GM18517 (cell line): ENCODE measurements at regions not wholly inside any gene's neighbourhood (a gene's known extent, or its start where the extent isn't known, plus 50 kb on each side); places are given as distances from the start of the nearest gene placed in this dataset.
"Not testable (repeated sequence)": the region's sequence is repeated elsewhere in the genome, so short reads cannot be mapped to it uniquely, and the experiment has no call there.

Experiments
- ATAC-seq: cut with Tn5 transposase; IDR thresholded peaks from one replicate; pipeline ENCODE4 v1.9.1; 2021; ENCODE audit warnings: mild to moderate bottlenecking, moderate library complexity; ENCODE audit not compliant: unreplicated experiment

DNA sequence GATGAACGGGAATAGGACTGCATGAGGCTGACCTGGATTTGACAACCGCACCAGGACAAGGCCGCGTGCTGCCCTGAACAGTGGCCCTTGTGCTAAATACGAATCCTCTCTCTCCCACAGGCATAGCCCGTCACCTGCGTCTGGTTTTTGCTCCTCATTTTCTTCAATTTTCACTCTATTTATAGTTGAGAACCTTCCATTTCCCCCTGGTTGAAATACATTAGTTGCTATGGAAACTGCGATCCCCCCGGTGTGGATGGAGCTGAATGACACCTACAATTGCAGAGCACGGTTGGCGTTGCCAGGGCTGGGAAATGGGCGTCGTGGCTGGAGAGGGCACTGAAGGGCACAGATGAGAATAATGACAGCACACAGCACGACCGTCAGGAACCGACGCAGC is 158.6 kb upstream of the PITRM1 start:
- ATAC-seq = no peak

DNA sequence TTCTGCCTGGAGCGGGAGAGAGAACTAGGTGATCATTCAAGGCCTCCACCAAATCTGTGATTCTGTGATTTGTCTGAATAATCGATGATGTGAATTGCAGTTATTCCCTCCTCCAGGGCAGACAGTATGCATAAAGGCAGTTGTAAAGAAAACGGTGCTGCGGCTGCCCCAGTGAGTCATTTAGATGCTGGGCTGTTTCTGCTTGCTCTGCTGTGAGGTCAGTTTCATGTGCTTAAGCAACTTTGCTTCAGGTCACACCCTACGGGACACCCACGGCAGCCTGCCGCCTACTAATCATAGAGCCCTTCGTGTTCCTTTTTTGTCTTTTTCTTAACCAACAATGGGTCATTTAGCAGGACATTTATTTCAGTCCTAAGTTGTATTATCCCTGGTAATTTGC is 158.1 kb upstream of the PITRM1 start:
- ATAC-seq = no peak

DNA sequence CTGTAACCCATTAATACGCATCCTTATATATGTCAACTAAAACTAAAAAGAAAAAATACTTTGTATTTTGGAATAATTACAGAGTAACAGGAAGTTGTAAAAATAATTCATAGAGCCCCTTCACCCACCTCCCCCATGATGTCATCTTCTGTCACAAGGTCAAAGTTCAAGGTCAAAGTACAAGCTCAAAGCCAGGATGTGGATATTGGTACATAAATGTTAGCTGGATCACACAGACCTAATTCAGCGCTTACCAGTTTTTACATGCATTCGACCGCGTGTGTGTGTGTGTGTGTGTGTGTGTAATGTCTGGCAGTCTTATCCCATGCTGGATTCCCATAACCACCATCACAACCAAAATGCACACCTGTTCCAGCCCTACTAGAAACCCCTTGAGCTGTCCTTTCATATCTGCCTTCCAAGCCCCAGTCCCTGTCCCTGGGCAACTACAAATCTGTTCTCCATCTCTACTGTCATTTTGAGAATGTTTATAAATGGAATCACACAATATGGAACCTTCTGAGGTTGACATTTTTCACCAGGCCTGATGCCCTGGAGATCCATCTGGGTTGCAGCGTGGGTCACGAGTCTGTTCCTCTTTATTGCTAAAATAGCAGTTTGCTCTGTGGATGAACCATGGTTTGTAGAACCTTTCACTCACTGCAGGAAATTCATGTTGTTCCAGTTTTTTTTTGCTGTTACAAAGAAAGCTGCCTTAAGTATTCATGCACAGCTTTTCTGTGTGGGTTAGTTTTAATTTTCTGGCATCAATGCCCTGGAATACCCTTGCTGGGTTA is 153.6 kb upstream of the PITRM1 start:
- no peak for ATAC-seq

DNA sequence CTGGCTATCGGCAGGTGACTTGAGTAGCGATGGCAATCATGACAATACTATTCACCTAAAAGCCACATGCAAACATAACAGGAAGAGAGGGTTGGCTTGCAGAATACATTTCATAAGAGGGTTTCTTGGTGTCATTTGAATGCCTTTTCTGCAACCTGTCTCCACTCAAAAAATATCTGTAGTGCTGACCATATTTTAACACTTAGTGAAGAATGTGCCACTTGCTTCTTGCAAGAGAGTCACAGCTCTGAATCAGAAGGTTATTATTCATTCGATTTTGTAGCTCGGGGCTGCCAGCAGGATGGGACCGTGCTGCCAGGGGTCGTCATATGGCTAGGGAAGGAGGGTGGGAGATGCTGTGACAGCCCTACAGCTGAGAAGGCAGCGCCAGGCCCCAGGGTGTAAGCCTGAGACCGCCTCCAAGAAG is 152.0 kb upstream of the PITRM1 start:
- ATAC-seq = no peak

DNA sequence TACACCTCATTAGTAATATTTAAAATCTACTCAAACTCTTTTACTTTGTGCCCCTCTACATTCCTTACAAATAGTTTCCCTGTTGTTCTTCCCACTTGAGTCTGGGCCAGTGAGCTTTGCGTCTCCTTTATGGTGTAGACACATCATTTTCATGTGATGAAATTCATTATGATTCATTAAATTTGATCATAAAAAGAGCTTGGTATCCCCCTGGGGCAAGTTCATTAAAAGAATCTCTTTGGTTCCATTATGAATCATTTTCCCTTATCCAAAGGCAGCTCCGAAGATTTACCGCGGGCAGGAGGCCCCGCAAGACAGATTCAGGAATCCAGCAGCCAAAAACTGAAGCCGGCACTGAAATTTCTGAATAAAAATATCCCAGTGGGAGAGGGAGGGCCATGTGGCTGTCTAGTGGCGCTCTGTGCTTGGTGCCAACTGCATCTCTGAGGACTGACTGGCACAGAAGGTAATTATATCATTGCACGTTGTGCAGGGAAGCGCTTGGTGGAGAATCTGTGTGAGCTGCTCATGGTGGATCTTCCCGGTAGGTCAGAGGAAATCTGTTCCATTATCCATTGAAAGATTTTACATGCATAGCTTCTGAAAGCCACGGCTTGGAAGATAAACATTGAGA is 151.4 kb upstream of the PITRM1 start:
- no peak for ATAC-seq

DNA sequence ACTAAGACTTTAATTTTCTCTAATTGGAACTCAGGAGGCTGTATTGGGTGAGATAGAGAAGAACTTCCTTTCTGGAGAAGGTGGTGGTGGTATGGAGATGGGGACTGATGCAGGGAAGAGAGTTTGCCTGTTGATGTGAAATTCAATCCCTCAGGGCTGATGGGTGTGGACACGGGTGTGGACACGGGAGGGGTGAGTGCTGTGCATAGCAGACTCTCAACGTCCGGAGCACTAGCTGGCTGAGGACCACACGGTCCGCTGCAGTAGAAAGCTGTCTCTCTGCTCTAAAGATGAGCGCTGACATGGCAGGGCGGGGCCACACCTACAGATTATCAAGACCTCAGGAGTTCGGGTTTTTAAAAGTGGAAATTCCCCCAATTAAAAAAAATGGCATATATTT is 148.5 kb upstream of the PITRM1 start:
- no peak for ATAC-seq

DNA sequence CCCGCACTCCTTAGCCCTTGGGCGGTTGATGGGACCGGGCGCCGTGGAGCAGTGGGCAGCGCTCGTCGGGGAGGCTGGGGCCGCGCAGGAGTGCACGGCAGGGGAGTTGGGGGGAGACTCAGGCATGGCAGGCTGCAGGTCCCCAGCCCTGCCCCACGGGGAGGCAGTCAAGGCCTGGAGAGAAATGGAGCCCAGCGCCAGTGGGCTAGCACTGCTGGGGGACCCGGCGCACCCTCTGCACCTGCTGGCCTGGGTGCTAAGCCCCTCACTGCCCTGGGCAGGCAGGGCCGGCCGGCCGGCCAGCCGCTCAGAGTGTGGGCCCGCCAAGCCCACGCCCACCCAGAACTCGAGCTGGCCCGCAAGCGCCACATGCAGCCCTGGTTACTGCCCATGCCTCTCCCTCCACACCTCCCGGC is 147.2 kb upstream of the PITRM1 start:
- ATAC-seq = no peak

DNA sequence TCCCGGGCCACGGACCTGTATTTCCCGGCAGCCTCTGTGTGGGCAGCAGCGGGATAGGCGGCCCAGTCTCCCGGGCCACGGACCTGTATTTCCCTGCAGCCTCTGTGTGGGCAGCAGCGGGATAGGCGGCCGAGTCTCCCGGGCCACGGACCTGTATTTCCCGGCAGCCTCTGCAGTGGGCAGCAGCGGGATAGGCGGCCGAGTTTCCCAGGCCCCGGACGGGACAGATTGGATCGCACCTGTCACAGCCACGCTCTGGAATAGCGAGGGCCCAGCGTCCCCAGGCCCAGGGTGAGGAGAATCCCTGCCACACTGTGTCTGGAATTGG is 145.9 kb upstream of the PITRM1 start:
- ATAC-seq = not testable (repeated sequence)

DNA sequence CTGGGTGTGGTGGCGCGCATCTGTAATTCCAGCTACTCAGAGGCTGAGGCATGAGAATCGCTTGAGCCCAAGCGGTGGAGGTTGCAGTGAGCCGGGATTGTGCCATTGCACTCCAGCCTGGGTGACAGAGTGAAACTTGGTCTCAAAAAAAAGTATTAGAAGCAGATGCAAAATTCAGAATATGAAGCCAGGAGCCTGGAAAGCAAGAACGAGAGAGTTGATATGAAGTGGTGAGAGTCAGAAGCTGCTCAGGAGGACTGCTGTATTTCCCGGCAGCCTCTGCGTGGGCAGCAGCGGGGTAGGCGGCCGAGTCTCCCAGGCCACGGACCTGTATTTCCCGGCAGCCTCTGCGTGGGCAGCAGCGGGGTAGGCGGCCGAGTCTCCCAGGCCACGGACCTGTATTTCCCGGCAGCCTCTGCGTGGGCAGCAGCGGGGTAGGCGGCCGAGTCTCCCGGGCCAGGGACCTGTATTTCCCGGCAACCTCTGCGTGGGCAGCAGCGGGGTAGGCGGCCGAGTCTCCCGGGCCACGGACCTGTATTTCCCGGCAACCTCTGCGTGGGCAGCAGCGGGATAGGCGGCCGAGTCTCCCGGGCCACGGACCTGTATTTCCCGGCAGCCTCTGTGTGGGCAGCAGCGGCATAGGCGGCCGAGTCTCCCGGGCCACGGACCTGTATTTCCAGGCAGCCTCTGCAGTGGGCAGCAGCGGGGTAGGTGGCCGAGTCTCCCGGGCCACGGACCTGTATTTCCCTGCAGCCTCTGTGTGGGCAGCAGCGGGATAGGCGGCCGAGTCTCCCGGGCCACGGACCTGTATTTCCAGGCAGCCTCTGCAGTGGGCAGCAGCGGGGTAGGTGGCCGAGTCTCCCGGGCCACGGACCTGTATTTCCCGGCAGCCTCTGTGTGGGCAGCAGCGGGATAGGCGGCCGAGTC is 145.2 kb upstream of the PITRM1 start:
- ATAC-seq = not testable (repeated sequence)

DNA sequence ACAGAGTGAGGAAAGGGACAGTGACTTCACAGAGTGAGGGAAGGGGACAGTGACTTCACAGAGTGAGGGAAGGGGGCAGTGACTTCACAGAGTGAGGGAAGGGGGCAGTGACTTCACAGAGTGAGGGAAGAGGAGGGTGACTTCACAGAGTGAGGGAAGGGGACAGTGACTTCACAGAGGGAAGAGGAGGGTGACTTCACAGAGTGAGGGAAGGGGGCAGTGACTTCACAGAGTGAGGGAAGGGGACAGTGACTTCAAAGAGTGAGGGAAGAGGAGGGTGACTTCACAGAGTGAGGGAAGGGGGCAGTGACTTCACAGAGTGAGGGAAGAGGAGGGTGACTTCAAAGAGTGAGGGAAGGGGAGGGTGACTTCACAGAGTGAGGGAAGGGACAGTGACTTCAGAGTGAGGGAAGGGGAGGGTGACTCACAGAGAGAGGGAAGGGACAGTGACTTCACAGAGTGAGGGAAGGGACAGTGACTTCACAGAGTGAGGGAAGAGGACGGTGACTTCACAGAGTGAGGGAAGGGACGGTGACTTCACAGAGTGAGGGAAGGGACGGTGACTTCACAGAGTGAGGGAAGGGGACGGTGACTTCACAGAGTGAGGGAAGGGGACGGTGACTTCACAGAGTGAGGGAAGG is 142.0 kb upstream of the PITRM1 start:
- ATAC-seq = not testable (repeated sequence)

DNA sequence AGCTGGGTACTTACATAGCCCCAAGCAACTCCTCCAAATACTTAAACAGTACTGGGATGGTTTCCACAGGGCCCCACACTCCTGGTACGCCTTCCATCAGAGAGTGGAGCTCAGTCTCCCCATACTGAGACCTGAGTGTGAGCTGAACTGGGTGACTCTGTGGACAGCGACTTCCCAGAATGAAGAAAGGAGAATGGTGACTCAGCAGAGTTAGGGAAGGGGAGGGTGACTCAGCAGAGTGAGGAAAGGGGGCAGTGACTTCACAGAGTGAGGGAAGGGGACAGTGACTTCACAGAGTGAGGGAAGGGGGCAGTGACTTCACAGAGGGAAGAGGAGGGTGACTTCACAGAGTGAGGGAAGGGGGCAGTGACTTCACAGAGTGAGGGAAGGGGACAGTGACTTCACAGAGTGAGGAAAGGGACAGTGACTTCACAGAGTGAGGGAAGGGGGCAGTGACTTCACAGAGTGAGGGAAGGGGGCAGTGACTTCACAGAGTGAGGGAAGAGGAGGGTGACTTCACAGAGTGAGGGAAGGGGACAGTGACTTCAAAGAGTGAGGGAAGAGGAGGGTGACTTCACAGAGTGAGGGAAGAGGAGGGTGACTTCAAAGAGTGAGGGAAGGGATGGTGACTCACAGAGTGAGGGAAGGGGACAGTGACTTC is 141.3 kb upstream of the PITRM1 start:
- ATAC-seq = not testable (repeated sequence)

DNA sequence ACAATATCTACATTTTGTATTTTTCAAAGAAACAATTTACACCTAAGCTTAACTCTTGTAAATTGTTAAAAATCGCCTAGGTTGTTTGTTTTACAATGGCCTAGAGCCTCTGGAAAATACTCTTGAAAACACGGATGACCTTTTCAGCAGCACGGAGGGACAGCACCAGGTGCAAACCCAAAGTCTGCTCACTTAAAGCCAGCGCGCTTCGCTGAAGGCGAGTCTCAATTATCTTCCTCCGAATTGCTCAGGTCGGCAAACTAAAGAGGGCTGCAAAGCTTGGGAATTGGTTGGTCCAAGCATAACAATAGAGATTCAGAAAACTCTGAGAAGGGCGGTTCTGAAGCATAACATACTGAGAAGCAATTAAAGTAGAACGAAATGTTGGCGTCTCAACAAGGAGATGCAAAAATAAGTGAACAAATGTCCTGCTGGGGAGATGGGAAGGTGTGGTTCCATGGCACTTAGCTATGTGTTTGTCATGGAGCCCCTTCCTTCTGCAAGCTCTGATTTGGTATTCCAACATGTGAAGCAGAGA is 139.9 kb upstream of the PITRM1 start:
- no peak for ATAC-seq

DNA sequence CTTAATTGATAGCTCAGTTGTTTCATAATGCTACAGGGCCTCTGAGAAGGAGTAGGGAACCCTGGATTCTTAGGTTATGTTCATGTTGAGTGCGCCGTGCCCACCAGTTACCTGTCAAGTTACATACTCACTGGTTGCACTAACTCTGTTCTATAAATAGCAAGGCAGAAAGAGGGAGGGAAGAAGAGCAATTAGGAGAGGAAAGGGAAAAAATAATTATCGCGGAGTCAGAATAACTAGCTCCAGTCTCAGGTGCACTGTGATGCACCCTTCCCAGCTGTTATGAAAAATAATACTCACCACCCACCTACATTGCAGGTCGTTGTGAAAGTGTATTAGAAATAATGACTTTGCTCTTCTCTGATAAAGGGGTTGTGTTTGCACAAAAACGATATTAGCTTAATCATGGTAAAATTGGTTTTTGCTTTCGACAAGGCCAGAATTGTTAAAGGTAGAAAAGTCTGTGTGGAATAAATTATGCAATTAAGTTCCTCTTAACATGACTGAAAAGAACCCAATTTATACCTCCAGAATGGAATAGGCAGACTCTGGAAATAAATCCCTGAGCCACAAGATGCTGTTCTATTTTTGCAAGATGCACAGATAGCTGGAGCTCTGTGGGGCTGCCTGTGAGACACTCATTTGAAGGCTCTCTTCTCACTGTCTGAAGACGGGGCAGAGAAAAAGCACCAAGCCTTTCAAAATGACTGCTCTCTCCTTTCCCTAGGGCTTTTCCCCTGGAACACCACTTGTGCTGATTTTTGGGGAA is 137.6 kb upstream of the PITRM1 start:
- ATAC-seq = no peak

DNA sequence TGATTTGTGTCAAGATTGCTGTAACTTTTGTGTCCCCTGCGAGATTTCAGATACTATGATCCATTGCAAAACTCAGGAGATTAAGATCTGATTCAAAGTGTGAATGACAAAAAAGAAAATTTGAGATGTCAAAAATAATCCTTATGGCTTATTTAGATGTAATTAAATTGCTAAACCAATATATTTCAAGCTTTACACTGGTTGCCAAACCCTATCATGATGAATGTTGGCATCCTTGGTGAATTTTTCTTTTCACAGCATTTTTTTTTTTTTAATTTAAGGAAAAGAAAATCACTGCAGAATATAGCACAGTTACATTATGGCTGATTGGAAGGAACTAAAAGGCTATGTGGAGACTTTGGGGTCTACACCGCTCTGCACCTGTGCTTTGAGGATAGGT is 133.5 kb upstream of the PITRM1 start:
- no peak for ATAC-seq

DNA sequence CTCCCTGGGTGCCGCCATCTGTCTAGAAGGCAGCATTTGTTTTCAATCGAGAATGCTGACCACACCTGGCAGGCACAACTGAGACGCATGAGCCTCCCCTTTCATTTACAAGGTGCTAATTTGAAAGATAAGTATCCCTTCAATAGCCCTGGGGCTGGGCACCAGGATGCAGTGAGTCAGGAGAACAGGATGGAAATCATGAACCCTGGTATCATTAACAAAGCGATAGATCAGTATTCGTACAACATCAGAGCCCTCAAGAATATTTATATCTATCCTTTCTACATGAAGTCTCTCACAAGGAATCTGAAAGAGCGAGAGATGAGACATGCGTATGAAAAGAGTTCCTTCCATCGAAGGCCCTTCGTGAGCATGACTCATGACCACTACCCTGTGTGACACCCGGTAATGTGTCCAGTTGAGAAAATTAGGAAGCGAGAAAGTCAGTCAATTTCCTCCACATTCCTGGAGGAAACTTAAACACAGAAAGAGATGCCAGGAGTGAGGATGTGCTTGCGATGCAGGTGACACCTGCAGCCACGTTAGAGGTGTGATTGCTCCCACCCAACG is 123.1 kb upstream of the PITRM1 start:
- ATAC-seq = no peak

DNA sequence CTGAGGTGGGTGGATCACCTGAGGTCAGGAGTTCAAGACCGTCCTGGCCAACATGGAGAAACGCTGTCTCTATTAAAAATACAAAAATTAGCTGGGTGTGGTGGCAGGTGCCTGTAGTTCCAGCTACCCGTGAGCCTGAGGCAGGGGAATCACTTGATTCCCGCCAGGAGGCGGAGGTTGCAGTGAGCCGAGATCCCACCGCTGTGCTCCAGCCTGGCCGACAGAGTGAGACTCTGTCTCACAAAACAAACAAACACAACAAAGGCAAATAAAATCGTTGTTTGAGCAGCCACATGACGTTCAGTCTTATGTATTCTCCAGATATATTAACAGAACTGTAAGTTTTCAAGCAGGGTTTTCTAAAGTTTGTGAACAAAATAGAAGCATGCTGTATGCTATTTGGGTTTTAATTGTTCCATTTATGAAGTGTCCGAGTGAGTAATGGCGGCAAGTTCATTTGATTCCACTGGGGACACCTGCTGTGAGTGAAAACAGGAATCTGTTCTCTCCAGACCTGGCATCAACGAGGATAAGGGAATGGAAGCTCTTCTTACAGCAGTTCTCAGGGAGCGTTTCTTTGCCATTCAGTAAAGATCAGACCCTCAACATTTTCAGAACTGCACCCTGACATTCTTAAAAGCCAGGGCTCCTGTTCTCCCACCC is 122.5 kb upstream of the PITRM1 start:
- ATAC-seq = no peak

DNA sequence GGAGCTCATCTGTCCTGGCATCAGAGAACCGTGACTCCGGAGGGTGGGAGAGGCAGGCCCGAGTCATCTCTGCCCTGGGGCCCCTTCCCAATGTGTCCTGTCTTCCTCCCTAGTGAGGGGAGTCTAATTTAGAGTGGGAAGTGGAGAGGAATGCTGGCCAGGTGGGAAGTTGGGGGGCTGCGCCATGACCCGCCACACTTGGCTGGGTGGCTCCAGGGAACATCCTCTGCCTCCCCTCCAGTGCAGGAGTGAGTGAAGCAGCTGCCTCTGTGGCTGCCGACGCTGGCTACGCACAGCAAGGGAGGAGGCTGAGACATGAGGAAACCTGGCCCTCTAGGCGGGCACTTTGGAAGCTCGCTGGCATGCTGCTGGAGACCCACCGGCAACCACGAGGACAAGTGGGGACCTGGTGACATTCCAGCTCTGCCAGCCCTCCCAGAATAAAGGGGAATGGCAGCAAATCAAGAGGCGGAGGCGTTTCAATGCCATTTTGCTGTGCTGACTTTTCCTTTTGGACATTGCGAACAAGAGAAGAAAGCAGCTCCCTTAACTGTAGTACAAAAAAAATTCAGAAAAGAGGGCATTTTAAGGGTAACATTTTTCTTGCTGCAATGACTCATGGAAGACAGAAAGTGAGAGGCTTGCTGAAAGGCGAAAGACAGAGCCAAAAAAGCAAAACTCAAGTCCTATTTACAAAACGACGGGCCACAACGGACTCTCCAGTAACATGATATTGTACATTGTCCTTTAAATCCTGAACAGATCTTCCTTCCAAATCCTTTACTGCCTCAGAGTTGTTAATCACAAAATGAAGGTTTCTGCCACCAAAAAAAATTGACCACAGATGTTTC is 121.2 kb upstream of the PITRM1 start:
- no peak for ATAC-seq

DNA sequence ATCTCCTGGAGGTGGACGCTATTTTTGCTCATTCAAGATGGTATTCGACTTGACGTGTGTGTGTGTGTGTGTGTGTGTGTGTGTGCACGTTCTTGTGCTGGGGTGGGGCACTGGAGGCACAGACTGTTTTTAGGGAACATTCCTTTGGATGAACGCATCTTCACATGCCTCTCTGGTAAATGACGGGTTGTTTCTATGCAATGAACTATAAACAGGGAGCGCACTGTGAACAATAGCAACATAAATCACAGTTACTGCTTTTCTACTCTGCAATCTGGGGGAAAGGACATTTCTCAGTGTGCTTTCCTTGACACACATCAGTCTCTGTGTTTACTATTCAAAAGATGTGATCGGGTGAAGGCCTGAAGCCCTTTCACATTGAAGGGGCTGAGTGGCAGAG is 120.1 kb upstream of the PITRM1 start:
- no peak for ATAC-seq
